Natural killer cell (primary cell): ENCODE measurements at regions not wholly inside any gene's neighbourhood (a gene's known extent, or its start where the extent isn't known, plus 50 kb on each side); places are given as distances from the start of the nearest gene placed in this dataset.

ENCODE experiments used
- ATAC-seq, 3 donors: fragments of 150-1000 bp in 2 of 3; fragments of 200-7000 bp in 1 of 3; cut with Tn5 transposase; 1 replicate in 1 of 3; 2 replicates in 2 of 3; pipeline ENCODE4 v1.10.0; 2021; ENCODE audit warnings: mild to moderate bottlenecking in 2 of 3, moderate library complexity in 2 of 3
- DNase-seq, 2 donors: peaks; one replicate each; pipeline versions ENCODE4 v3.0.0 to v3.0.0-alpha.2; 2013 to 2021; ENCODE audit warnings: mixed read lengths in 1 of 2
- H3K27ac ChIP-seq: one replicate; pipeline ENCODE4 v1.5.1; 2013; ENCODE audit warnings: mild to moderate bottlenecking, low read length
- H3K27me3 ChIP-seq: one replicate; pipeline ENCODE4 v1.6.1; 2013; ENCODE audit warnings: low read length; ENCODE audit not compliant: control insufficient read depth, insufficient read depth
- H3K36me3 ChIP-seq: one replicate; pipeline ENCODE4 v1.6.1; 2013; ENCODE audit warnings: low read length; ENCODE audit not compliant: control insufficient read depth, insufficient read depth
- H3K4me1 ChIP-seq: one replicate; pipeline ENCODE4 v1.6.1; 2013; ENCODE audit warnings: low read length; ENCODE audit not compliant: control insufficient read depth, insufficient read depth
- H3K4me3 ChIP-seq: one replicate; pipeline ENCODE4 v1.5.1; 2013; ENCODE audit warnings: low read length
- H3K9me3 ChIP-seq: one replicate; pipeline ENCODE4 v1.6.1; 2013; ENCODE audit warnings: low read length; ENCODE audit not compliant: control insufficient read depth, insufficient read depth
- H3K27ac Mint-ChIP-seq, 2 donors: one replicate each; pipeline ENCODE4 v1.8.0; 2022; ENCODE audit warnings: mild to moderate bottlenecking in 2 of 2, mixed read lengths in 2 of 2, moderate library complexity in 1 of 2
- H3K27me3 Mint-ChIP-seq, 2 donors: one replicate each; pipeline ENCODE4 v1.8.0; 2022; ENCODE audit warnings: low read depth in 2 of 2, mixed read lengths in 2 of 2
- H3K36me3 Mint-ChIP-seq: one replicate; pipeline ENCODE4 v1.8.0; 2022; ENCODE audit warnings: mixed read lengths
- H3K4me1 Mint-ChIP-seq, 2 donors: one replicate each; pipeline ENCODE4 v1.8.0; 2022; ENCODE audit warnings: mixed read lengths in 2 of 2
- H3K4me3 Mint-ChIP-seq: one replicate; pipeline ENCODE4 v1.8.0; 2022; ENCODE audit warnings: mild to moderate bottlenecking, moderate library complexity, mixed read lengths
- H3K9me3 Mint-ChIP-seq, 2 donors: one replicate each; pipeline ENCODE4 v1.8.0; 2022; ENCODE audit warnings: mixed read lengths in 2 of 2
- WGBS: methylation state at CpG from one replicate; pipeline ENCODE4 v1.1.7; 2013; ENCODE audit warnings: missing lambda C conversion rate; ENCODE audit not compliant: insufficient coverage; 5-methylcytosine and 5-hydroxymethylcytosine counted together
- intact Hi-C: fragments of 100-400 bp; cut with micrococcal nuclease; formaldehyde crosslinking; loops from one replicate; pipeline ENCODE4 v1.14.2; 2022
- TF ChIP-seq, protein P1 (sequence below): fragments of 200-600 bp; IDR thresholded peaks from one replicate; pipeline ENCODE4 v1.8.0; 2022; ENCODE audit warnings: antibody characterized with exemption

- Mint-ChIP-seq H3K4me3 (no peak overlapping the region), H3K4me1 (no peaks in the 10 kb centered on the region), H3K27ac (no peak overlapping the region), H3K36me3 (no peaks in the 10 kb centered on the region), H3K9me3 (no peaks in the 10 kb centered on the region), H3K27me3 (peaks cover 0 to 2% of the 10 kb centered on the region in 2 donors)
- Histone ChIP-seq H3K4me3 (no peak overlapping the region), H3K9me3 (no peaks in the 10 kb centered on the region), H3K27ac (no peak overlapping the region), H3K4me1 (no peaks in the 10 kb centered on the region), H3K36me3 (no peaks in the 10 kb centered on the region), H3K27me3 (no peaks in the 10 kb centered on the region)
- no peak for ATAC-seq
- TF ChIP-seq, protein P1, sequence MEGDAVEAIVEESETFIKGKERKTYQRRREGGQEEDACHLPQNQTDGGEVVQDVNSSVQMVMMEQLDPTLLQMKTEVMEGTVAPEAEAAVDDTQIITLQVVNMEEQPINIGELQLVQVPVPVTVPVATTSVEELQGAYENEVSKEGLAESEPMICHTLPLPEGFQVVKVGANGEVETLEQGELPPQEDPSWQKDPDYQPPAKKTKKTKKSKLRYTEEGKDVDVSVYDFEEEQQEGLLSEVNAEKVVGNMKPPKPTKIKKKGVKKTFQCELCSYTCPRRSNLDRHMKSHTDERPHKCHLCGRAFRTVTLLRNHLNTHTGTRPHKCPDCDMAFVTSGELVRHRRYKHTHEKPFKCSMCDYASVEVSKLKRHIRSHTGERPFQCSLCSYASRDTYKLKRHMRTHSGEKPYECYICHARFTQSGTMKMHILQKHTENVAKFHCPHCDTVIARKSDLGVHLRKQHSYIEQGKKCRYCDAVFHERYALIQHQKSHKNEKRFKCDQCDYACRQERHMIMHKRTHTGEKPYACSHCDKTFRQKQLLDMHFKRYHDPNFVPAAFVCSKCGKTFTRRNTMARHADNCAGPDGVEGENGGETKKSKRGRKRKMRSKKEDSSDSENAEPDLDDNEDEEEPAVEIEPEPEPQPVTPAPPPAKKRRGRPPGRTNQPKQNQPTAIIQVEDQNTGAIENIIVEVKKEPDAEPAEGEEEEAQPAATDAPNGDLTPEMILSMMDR: no peak
- DNase-seq: no peak
- intact Hi-C loops: no loop called here
- WGBS: no CpG with 5 or more reads among the region's 1 CpG
Observed at GRCh38 chr10:21247592-21247991, 277.9 kb downstream of the SKIDA1 start.

DNA sequence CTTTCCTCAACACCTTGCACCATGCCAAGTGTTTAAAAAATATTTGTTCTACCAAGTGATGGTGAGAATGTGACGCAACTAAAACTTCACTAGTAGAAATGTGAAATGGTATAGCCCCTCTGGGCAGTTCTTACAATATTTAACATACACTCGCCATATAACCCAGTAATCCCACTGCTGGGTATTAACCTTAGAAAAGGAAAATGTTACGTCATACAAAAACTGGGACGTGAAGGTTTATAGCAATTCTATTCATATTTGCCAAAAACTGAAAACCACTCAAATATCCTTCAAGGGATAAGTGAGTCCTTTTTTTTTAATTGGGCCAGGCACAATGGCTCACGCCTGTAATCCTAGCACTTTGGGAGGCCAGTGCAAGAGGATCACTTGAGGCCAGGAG is 279.3 kb downstream of the SKIDA1 start:
- 87% methylated on average over 4 of the region's 5 CpGs for WGBS
- H3K27me3 ChIP-seq: no peaks in the 10 kb centered on the region
- intact Hi-C loops: no loop called here
- H3K4me1 ChIP-seq: no peaks in the 10 kb centered on the region
- Mint-ChIP-seq H3K4me3 (no peak overlapping the region), H3K4me1 (no peaks in the 10 kb centered on the region), H3K36me3 (no peaks in the 10 kb centered on the region), H3K27me3 (peaks cover 0 to 2% of the 10 kb centered on the region in 2 donors), H3K27ac (no peak overlapping the region), H3K9me3 (no peaks in the 10 kb centered on the region)
- no peaks in the 10 kb centered on the region for H3K9me3 ChIP-seq
- TF ChIP-seq, protein P1: no peak
- H3K27ac ChIP-seq: no peak overlapping the region
- no peak for ATAC-seq
- H3K36me3 ChIP-seq: no peaks in the 10 kb centered on the region
- DNase-seq: no peak
- H3K4me3 ChIP-seq: no peak overlapping the region

DNA sequence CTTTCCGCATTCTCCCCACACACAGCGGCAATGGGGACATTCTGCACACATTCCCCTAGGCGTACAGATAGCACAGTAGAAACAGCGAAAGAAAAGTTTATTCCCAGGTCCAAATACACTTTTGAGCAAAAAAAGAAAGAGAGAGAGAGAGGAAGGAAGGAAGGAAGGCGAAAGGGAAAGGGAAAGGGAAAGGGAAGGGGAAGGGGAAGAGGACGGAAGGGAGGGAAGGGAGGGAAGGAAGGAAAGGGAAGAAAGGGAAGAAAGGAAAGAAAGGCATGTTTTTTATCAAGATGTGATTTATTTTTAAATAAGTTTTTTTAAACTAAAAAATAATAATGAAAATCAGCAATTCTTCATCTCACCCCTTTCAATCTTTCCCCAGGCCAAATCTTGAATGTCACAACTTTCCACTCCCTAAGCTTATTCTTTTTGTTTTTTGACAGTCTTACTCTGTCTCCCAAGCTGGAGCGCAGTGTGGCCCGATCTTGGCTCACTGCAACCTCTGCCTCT is 281.7 kb downstream of the SKIDA1 start:
- no peaks in the 10 kb centered on the region for H3K36me3 ChIP-seq
- H3K9me3 Mint-ChIP-seq: no peaks in the 10 kb centered on the region
- no peak overlapping the region for H3K27ac Mint-ChIP-seq
- no peak overlapping the region for H3K4me3 ChIP-seq
- no peaks in the 10 kb centered on the region for H3K27me3 ChIP-seq
- no peaks in the 10 kb centered on the region for H3K4me1 Mint-ChIP-seq
- no peak for ATAC-seq
- peaks cover 0 to 2% of the 10 kb centered on the region in 2 donors for H3K27me3 Mint-ChIP-seq
- no peak for DNase-seq
- no peaks in the 10 kb centered on the region for H3K4me1 ChIP-seq
- intact Hi-C loops: no loop called here
- WGBS: 85% methylated on average over 6 of the region's 8 CpGs
- no peaks in the 10 kb centered on the region for H3K9me3 ChIP-seq
- no peak overlapping the region for H3K27ac ChIP-seq
- H3K36me3 Mint-ChIP-seq: no peaks in the 10 kb centered on the region
- H3K4me3 Mint-ChIP-seq: no peak overlapping the region
- TF ChIP-seq, protein P1: no peak

DNA sequence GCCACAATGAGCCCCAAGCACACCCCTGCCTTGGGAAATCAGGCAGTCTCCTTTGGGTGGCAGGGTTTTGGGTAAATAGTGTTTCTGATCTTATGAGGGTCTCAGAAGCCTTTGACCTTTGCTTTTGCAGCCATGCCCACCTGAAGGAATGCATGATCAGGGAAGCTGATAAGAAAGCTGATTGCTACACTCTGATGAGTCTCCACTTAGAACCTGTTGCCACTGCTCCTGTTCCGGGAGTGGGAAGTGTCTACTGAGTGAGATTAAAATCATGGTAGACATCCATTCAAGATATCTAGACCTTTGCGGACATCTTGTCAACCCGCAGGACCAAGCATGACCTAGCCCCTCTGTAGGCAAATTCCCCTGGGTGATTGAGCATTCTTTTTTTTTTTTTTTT is 282.6 kb downstream of the SKIDA1 start:
- no peak overlapping the region for H3K27ac Mint-ChIP-seq
- Histone ChIP-seq H3K27me3 (no peaks in the 10 kb centered on the region), H3K36me3 (no peaks in the 10 kb centered on the region), H3K4me1 (no peaks in the 10 kb centered on the region), H3K27ac (no peak overlapping the region), H3K4me3 (no peak overlapping the region), H3K9me3 (no peaks in the 10 kb centered on the region)
- no peak for DNase-seq
- H3K4me3 Mint-ChIP-seq: no peak overlapping the region
- no peaks in the 10 kb centered on the region for H3K9me3 Mint-ChIP-seq
- H3K36me3 Mint-ChIP-seq: no peaks in the 10 kb centered on the region
- WGBS: 92% methylated on average over 3 of the region's 3 CpGs
- H3K4me1 Mint-ChIP-seq: no peaks in the 10 kb centered on the region
- TF ChIP-seq, protein P1: no peak
- intact Hi-C loops: no loop called here
- no peak for ATAC-seq
- peaks cover 0 to 2% of the 10 kb centered on the region in 2 donors for H3K27me3 Mint-ChIP-seq
